CD4-positive, CD25-positive, alpha-beta regulatory T cell (primary cell): ENCODE measurements at regions not wholly inside any gene's neighbourhood (a gene's known extent, or its start where the extent isn't known, plus 50 kb on each side); places are given as distances from the start of the nearest gene placed in this dataset.

ENCODE experiments used
- ATAC-seq, 2 donors: fragments of 150-1000 bp; cut with Tn5 transposase; one replicate each; pipeline ENCODE4 v1.10.0; 2021; ENCODE audit warnings: low read depth in 2 of 2, moderate number of reproducible peaks in 2 of 2, moderate library complexity in 1 of 2
- DNase-seq, 3 donors: peaks; one replicate each; pipeline versions ENCODE4 v3.0.0 to v3.0.0-alpha.2; 2012 to 2022; ENCODE audit warnings: mixed read lengths in 1 of 3
- H3K27ac ChIP-seq: one replicate; pipeline ENCODE4 v1.7.0; 2013; ENCODE audit warnings: mild to moderate bottlenecking, low read length; ENCODE audit not compliant: insufficient read depth, poor library complexity, severe bottlenecking
- H3K27me3 ChIP-seq: one replicate; pipeline ENCODE4 v1.7.0; 2013; ENCODE audit warnings: low read length; ENCODE audit not compliant: control insufficient read depth, insufficient read depth
- H3K36me3 ChIP-seq: one replicate; pipeline ENCODE4 v1.7.0; 2013; ENCODE audit warnings: mild to moderate bottlenecking, low read length, moderate library complexity; ENCODE audit not compliant: control insufficient read depth, insufficient read depth
- H3K4me1 ChIP-seq: 2 replicates; pipeline ENCODE4 v1.7.0; 2013; ENCODE audit warnings: mild to moderate bottlenecking, low read length; ENCODE audit not compliant: insufficient read depth, control insufficient read depth, poor library complexity, severe bottlenecking
- H3K4me3 ChIP-seq: one replicate; pipeline ENCODE4 v1.7.0; 2013; ENCODE audit warnings: low read depth, mild to moderate bottlenecking, low read length, moderate library complexity
- H3K9me3 ChIP-seq, 2 experiments: 1 replicate in 1 of 2; 2 replicates in 1 of 2; pipeline ENCODE4 v1.7.0; 2013; ENCODE audit warnings: low read length in 2 of 2, mild to moderate bottlenecking in 1 of 2, moderate library complexity in 1 of 2; ENCODE audit not compliant: control insufficient read depth in 2 of 2
- H3K27ac Mint-ChIP-seq, 3 donors: one replicate each; pipeline ENCODE4 v1.8.0; 2020 to 2022; ENCODE audit warnings: mild to moderate bottlenecking in 3 of 3, mixed read lengths in 3 of 3, moderate library complexity in 2 of 3
- H3K27me3 Mint-ChIP-seq: one replicate; pipeline ENCODE4 v1.8.0; 2022; ENCODE audit warnings: mild to moderate bottlenecking, mixed read lengths
- H3K36me3 Mint-ChIP-seq: one replicate; pipeline ENCODE4 v1.8.0; 2020; ENCODE audit warnings: mixed read lengths
- H3K4me1 Mint-ChIP-seq, 4 donors: one replicate each; pipeline ENCODE4 v1.8.0; 2020 to 2022; ENCODE audit warnings: mixed read lengths in 4 of 4, mild to moderate bottlenecking in 1 of 4
- H3K4me3 Mint-ChIP-seq, 4 donors: one replicate each; pipeline ENCODE4 v1.8.0; 2020 to 2022; ENCODE audit warnings: mild to moderate bottlenecking in 4 of 4, mixed read lengths in 4 of 4, moderate library complexity in 3 of 4
- H3K9me3 Mint-ChIP-seq, 7 donors: one replicate each; pipeline ENCODE4 v1.8.0; 2020 to 2022; ENCODE audit warnings: mixed read lengths in 7 of 7, mild to moderate bottlenecking in 3 of 7, moderate library complexity in 2 of 7

- no peak overlapping the region for H3K27ac Mint-ChIP-seq
- H3K4me3 Mint-ChIP-seq: no peak overlapping the region
- no peaks in the 10 kb centered on the region for H3K36me3 Mint-ChIP-seq
- H3K9me3 ChIP-seq: no peaks in the 10 kb centered on the region
- no peaks in the 10 kb centered on the region for H3K27me3 ChIP-seq
- no peak for ATAC-seq
- H3K27me3 Mint-ChIP-seq: no peaks in the 10 kb centered on the region
- peaks cover 0 to 4% (median 0%) of the 10 kb centered on the region in 7 donors for H3K9me3 Mint-ChIP-seq
- H3K4me1 ChIP-seq: no peaks in the 10 kb centered on the region
- no peak overlapping the region for H3K27ac ChIP-seq
- no peak overlapping the region for H3K4me3 ChIP-seq
- no peaks in the 10 kb centered on the region for H3K4me1 Mint-ChIP-seq
- DNase-seq: no peak
- H3K36me3 ChIP-seq: no peaks in the 10 kb centered on the region
These were observed 223.5 kb upstream of the FAM241A start for GRCh38 chr4:111921714-111922113.

- Histone ChIP-seq H3K36me3 (no peaks in the 10 kb centered on the region), H3K9me3 (no peaks in the 10 kb centered on the region), H3K4me3 (no peak overlapping the region), H3K27me3 (no peaks in the 10 kb centered on the region), H3K27ac (no peak overlapping the region), H3K4me1 (no peaks in the 10 kb centered on the region)
- Mint-ChIP-seq H3K9me3 (peaks cover 0 to 4% (median 0%) of the 10 kb centered on the region in 7 donors), H3K27ac (no peak overlapping the region), H3K4me1 (no peaks in the 10 kb centered on the region), H3K4me3 (no peak overlapping the region), H3K36me3 (no peaks in the 10 kb centered on the region), H3K27me3 (no peaks in the 10 kb centered on the region)
- ATAC-seq (no peak), DNase-seq (no peak)
These were observed 221.5 kb upstream of the FAM241A start for GRCh38 chr4:111923786-111924185.

GRCh38 chr4:111924696-111925095 is 220.6 kb upstream of the FAM241A start:
- Mint-ChIP-seq H3K4me3 (no peak overlapping the region), H3K27ac (no peak overlapping the region), H3K4me1 (no peaks in the 10 kb centered on the region), H3K27me3 (no peaks in the 10 kb centered on the region), H3K9me3 (peaks cover 0 to 4% (median 0%) of the 10 kb centered on the region in 7 donors), H3K36me3 (no peaks in the 10 kb centered on the region)
- no peak for DNase-seq
- Histone ChIP-seq H3K4me1 (no peaks in the 10 kb centered on the region), H3K36me3 (no peaks in the 10 kb centered on the region), H3K27me3 (no peaks in the 10 kb centered on the region), H3K9me3 (no peaks in the 10 kb centered on the region), H3K4me3 (no peak overlapping the region), H3K27ac (no peak overlapping the region)
- ATAC-seq: no peak

- H3K4me3 ChIP-seq: no peak overlapping the region
- H3K9me3 Mint-ChIP-seq: peaks cover 0 to 2% (median 0%) of the 10 kb centered on the region in 7 donors
- ATAC-seq (no peak), DNase-seq (no peak)
- H3K36me3 Mint-ChIP-seq: no peaks in the 10 kb centered on the region
- H3K4me1 ChIP-seq: no peaks in the 10 kb centered on the region
- H3K4me1 Mint-ChIP-seq: no peaks in the 10 kb centered on the region
- no peak overlapping the region for H3K27ac ChIP-seq
- H3K36me3 ChIP-seq: no peaks in the 10 kb centered on the region
- H3K27me3 Mint-ChIP-seq: no peaks in the 10 kb centered on the region
- no peak overlapping the region for H3K27ac Mint-ChIP-seq
- no peaks in the 10 kb centered on the region for H3K27me3 ChIP-seq
- H3K4me3 Mint-ChIP-seq: no peak overlapping the region
- H3K9me3 ChIP-seq: no peaks in the 10 kb centered on the region
These were observed 214.6 kb upstream of the FAM241A start for GRCh38 chr4:111930659-111931058.

GRCh38 chr4:111933703-111934102 is 211.6 kb upstream of the FAM241A start:
- Histone ChIP-seq H3K9me3 (no peaks in the 10 kb centered on the region), H3K27ac (no peak overlapping the region), H3K4me1 (no peaks in the 10 kb centered on the region), H3K4me3 (no peak overlapping the region), H3K36me3 (no peaks in the 10 kb centered on the region), H3K27me3 (no peaks in the 10 kb centered on the region)
- Mint-ChIP-seq H3K9me3 (peaks cover 0 to 2% (median 0%) of the 10 kb centered on the region in 7 donors), H3K27ac (no peak overlapping the region), H3K4me1 (no peaks in the 10 kb centered on the region), H3K4me3 (no peak overlapping the region), H3K36me3 (no peaks in the 10 kb centered on the region), H3K27me3 (no peaks in the 10 kb centered on the region)
- no peak for ATAC-seq
- no peak for DNase-seq

GRCh38 chr4:111934314-111934713 is 210.9 kb upstream of the FAM241A start:
- Mint-ChIP-seq H3K27me3 (no peaks in the 10 kb centered on the region), H3K9me3 (peaks cover 0 to 2% (median 0%) of the 10 kb centered on the region in 7 donors), H3K4me1 (no peaks in the 10 kb centered on the region), H3K4me3 (no peak overlapping the region), H3K27ac (no peak overlapping the region), H3K36me3 (no peaks in the 10 kb centered on the region)
- H3K4me1 ChIP-seq: no peaks in the 10 kb centered on the region
- H3K4me3 ChIP-seq: no peak overlapping the region
- no peak overlapping the region for H3K27ac ChIP-seq
- ATAC-seq (no peak), DNase-seq (no peak)
- no peaks in the 10 kb centered on the region for H3K27me3 ChIP-seq
- H3K36me3 ChIP-seq: no peaks in the 10 kb centered on the region
- H3K9me3 ChIP-seq: no peaks in the 10 kb centered on the region

- Mint-ChIP-seq H3K9me3 (peaks cover 0 to 2% (median 0%) of the 10 kb centered on the region in 7 donors), H3K27me3 (no peaks in the 10 kb centered on the region), H3K4me3 (no peak overlapping the region), H3K36me3 (no peaks in the 10 kb centered on the region), H3K27ac (no peak overlapping the region), H3K4me1 (no peaks in the 10 kb centered on the region)
- H3K9me3 ChIP-seq: no peaks in the 10 kb centered on the region
- H3K4me3 ChIP-seq: no peak overlapping the region
- no peaks in the 10 kb centered on the region for H3K4me1 ChIP-seq
- ATAC-seq: no peak
- no peak for DNase-seq
- H3K27ac ChIP-seq: no peak overlapping the region
- H3K27me3 ChIP-seq: no peaks in the 10 kb centered on the region
- no peaks in the 10 kb centered on the region for H3K36me3 ChIP-seq
These were observed 207.9 kb upstream of the FAM241A start for GRCh38 chr4:111937368-111937767.

- Histone ChIP-seq H3K36me3 (no peaks in the 10 kb centered on the region), H3K4me3 (no peak overlapping the region), H3K9me3 (no peaks in the 10 kb centered on the region), H3K27me3 (no peaks in the 10 kb centered on the region), H3K4me1 (no peaks in the 10 kb centered on the region), H3K27ac (no peak overlapping the region)
- no peaks in the 10 kb centered on the region for H3K9me3 Mint-ChIP-seq
- no peaks in the 10 kb centered on the region for H3K36me3 Mint-ChIP-seq
- no peak for DNase-seq
- ATAC-seq: no peak
- H3K27me3 Mint-ChIP-seq: peaks cover 6% of the 10 kb centered on the region
- H3K4me3 Mint-ChIP-seq: no peak overlapping the region
- no peak overlapping the region for H3K27ac Mint-ChIP-seq
- H3K4me1 Mint-ChIP-seq: no peaks in the 10 kb centered on the region
These were observed 203.3 kb upstream of the FAM241A start for GRCh38 chr4:111941957-111942356.
